NCI-H748 (cell line): ENCODE measurements at regions not wholly inside any gene's neighbourhood (a gene's known extent, or its start where the extent isn't known, plus 50 kb on each side); places are given as distances from the start of the nearest gene placed in this dataset.
A peak's percentile ranks its signal among the peaks of the same experiment; 100 is the strongest.

ENCODE experiments used
- DNase-seq: peaks from one replicate; lab custom pipeline; 2025; ENCODE audit not compliant: unreplicated experiment; lab: John Stamatoyannopoulos, UW

GRCh38 chr14:44029933-44030332 lies 477.1 kb downstream of the FSCB start:
- DNase-seq: no peak

- DNase-seq: no peak
Measured at GRCh38 chr14:44027397-44027796, 479.7 kb downstream of the FSCB start.

- no peak for DNase-seq
Measured at GRCh38 chr14:44010595-44010994, 496.5 kb downstream of the FSCB start.

GRCh38 chr14:44010071-44010470 lies 497.0 kb downstream of the FSCB start:
- DNase-seq: no peak

- no peak for DNase-seq
Measured at GRCh38 chr14:44009642-44010041, 497.4 kb downstream of the FSCB start.

- DNase-seq: no peak
Measured at GRCh38 chr14:43988989-43989388, 518.1 kb downstream of the FSCB start.

- DNase-seq: no peak
Measured at GRCh38 chr14:43983721-43984120, 523.4 kb downstream of the FSCB start.

- peak; percentile 13 for DNase-seq
Measured at GRCh38 chr14:43981135-43981768, 525.8 kb downstream of the FSCB start.

- DNase-seq: no peak
Measured at GRCh38 chr14:43956741-43957140, 550.3 kb downstream of the FSCB start.

GRCh38 chr14:43949400-43949799 lies 557.7 kb downstream of the FSCB start:
- no peak for DNase-seq

- no peak for DNase-seq
Measured at GRCh38 chr14:43939836-43940235, 567.2 kb downstream of the FSCB start.

- no peak for DNase-seq
Measured at GRCh38 chr14:43938588-43939281, 568.3 kb downstream of the FSCB start.

GRCh38 chr14:43937001-43937400 lies 570.1 kb downstream of the FSCB start:
- DNase-seq: no peak

GRCh38 chr14:43934102-43934501 lies 573.0 kb downstream of the FSCB start:
- no peak for DNase-seq

- no peak for DNase-seq
Measured at GRCh38 chr14:43914041-43914693, 592.9 kb downstream of the FSCB start.

GRCh38 chr14:43903209-43903608 lies 603.9 kb downstream of the FSCB start:
- no peak for DNase-seq

- no peak for DNase-seq
Measured at GRCh38 chr14:43901911-43902673, 605.0 kb downstream of the FSCB start.

GRCh38 chr14:43900173-43900655 lies 606.9 kb downstream of the FSCB start:
- DNase-seq: peak; percentile 39

- peak; percentile 30 for DNase-seq
Measured at GRCh38 chr14:43898687-43899086, 608.4 kb downstream of the FSCB start.

GRCh38 chr14:43896044-43896443 lies 611.0 kb downstream of the FSCB start:
- no peak for DNase-seq

GRCh38 chr14:43894534-43894933 lies 612.5 kb downstream of the FSCB start:
- DNase-seq: peak; percentile 10
